ENCODE measurements at regions not wholly inside any gene's neighbourhood (a gene's known extent, or its start where the extent isn't known, plus 50 kb on each side); places are given as distances from the start of the nearest gene placed in this dataset.
"Not testable (repeated sequence)": the region's sequence is repeated elsewhere in the genome, so short reads cannot be mapped to it uniquely, and the experiment has no call there.

- no peak for FAIRE-seq
These were observed 508.2 kb downstream of the C12orf50 start for GRCh38 chr12:87520968-87521367.

GRCh38 chr12:87518481-87518880 lies 510.7 kb downstream of the C12orf50 start:
- FAIRE-seq: no peak

- no peak for FAIRE-seq
These were observed 511.2 kb downstream of the C12orf50 start for GRCh38 chr12:87518036-87518435.

- no peak for FAIRE-seq
These were observed 515.5 kb downstream of the C12orf50 start for GRCh38 chr12:87513536-87514280.

- no peak for FAIRE-seq
These were observed 517.8 kb downstream of the C12orf50 start for GRCh38 chr12:87511371-87511770.

- no peak for FAIRE-seq
These were observed 519.9 kb downstream of the C12orf50 start for GRCh38 chr12:87509237-87509820.

- FAIRE-seq: no peak
These were observed 537.6 kb downstream of the C12orf50 start for GRCh38 chr12:87491598-87491997.

- FAIRE-seq: no peak
These were observed 538.1 kb downstream of the C12orf50 start for GRCh38 chr12:87491089-87491488.

- FAIRE-seq: no peak
These were observed 559.9 kb downstream of the C12orf50 start for GRCh38 chr12:87469295-87469694.

GRCh38 chr12:87467936-87468335 lies 561.3 kb downstream of the C12orf50 start:
- FAIRE-seq: no peak

GRCh38 chr12:87464565-87464964 lies 564.6 kb downstream of the C12orf50 start:
- FAIRE-seq: no peak

- FAIRE-seq: no peak
These were observed 585.2 kb downstream of the C12orf50 start for GRCh38 chr12:87444039-87444438.

- FAIRE-seq: no peak
These were observed 587.7 kb downstream of the C12orf50 start for GRCh38 chr12:87441511-87441910.

GRCh38 chr12:87439990-87440827 lies 589.0 kb downstream of the C12orf50 start:
- no peak for FAIRE-seq

- FAIRE-seq: no peak
These were observed 598.8 kb downstream of the C12orf50 start for GRCh38 chr12:87430444-87430843.

- no peak for FAIRE-seq
These were observed 600.4 kb downstream of the C12orf50 start for GRCh38 chr12:87428701-87429277.

GRCh38 chr12:87427770-87428169 lies 601.4 kb downstream of the C12orf50 start:
- FAIRE-seq: no peak

GRCh38 chr12:87425942-87426554 lies 603.2 kb downstream of the C12orf50 start:
- FAIRE-seq: no peak

GRCh38 chr12:87421233-87421632 lies 608.0 kb downstream of the C12orf50 start:
- FAIRE-seq: not testable (repeated sequence)

- no peak for FAIRE-seq
These were observed 615.4 kb downstream of the C12orf50 start for GRCh38 chr12:87413784-87414183.

GRCh38 chr12:87406926-87407325 lies 622.3 kb downstream of the C12orf50 start:
- FAIRE-seq: no peak

GRCh38 chr12:87405918-87406317 lies 623.3 kb downstream of the C12orf50 start:
- no peak for FAIRE-seq

- not testable (repeated sequence) for FAIRE-seq
These were observed 635.0 kb downstream of the C12orf50 start for GRCh38 chr12:87394168-87394567.

All from islet of Langerhans (tissue), 1 donor.